B cell (primary cell): ENCODE measurements at regions not wholly inside any gene's neighbourhood (a gene's known extent, or its start where the extent isn't known, plus 50 kb on each side); places are given as distances from the start of the nearest gene placed in this dataset.

Experiments used
- CTCF ChIP-seq: fragments of 200-600 bp; IDR thresholded peaks from one replicate; pipeline ENCODE4 v1.8.0; 2022; ENCODE audit warnings: antibody characterized with exemption, mild to moderate bottlenecking
- EZH2 ChIP-seq: IDR thresholded peaks from 2 replicates; pipeline ENCODE4 v1.6.1; 2012; ENCODE audit warnings: borderline replicate concordance, low read depth, mild to moderate bottlenecking, moderate library complexity, low read length; ENCODE audit not compliant: insufficient read depth, poor library complexity, severe bottlenecking

GRCh38 chr19:20444202-20444885 lies 121.2 kb downstream of the ZNF737 start:
- TF ChIP-seq CTCF (no peak), EZH2 (no peak)
